Stomach (tissue), 8 donors: ENCODE measurements at regions not wholly inside any gene's neighbourhood (a gene's known extent, or its start where the extent isn't known, plus 50 kb on each side); places are given as distances from the start of the nearest gene placed in this dataset.

Experiments
- DNase-seq, 2 donors: peaks; one replicate each; pipeline versions ENCODE4 v3.0.0 to v3.0.0-alpha.2; 2013 to 2019
- H3K27ac ChIP-seq, 5 donors: fragments of 200-600 bp in 4 of 5; sonication (generic) in 4 of 5; one replicate each; pipeline ENCODE4 v1.5.1; 2013 to 2019; ENCODE audit warnings: mild to moderate bottlenecking in 1 of 5, moderate library complexity in 1 of 5
- H3K27me3 ChIP-seq, 3 donors: fragments of 200-600 bp; sonication (generic); one replicate each; pipeline ENCODE4 v1.5.1; 2017 to 2019; ENCODE audit warnings: mixed run types in 1 of 3
- H3K36me3 ChIP-seq, 4 donors: fragments of 200-600 bp; sonication (generic); 1 replicate in 3 of 4; 2 replicates in 1 of 4; pipeline ENCODE4 v1.5.1; 2016 to 2019
- H3K4me1 ChIP-seq, 4 donors: fragments of 200-600 bp; sonication (generic); one replicate each; pipeline ENCODE4 v1.5.1; 2016 to 2019
- H3K4me3 ChIP-seq, 4 donors: fragments of 200-600 bp; sonication (generic) in 3 of 4; one replicate each; pipeline ENCODE4 v1.5.1; 2016 to 2019; ENCODE audit warnings: mild to moderate bottlenecking in 1 of 4
- H3K9me3 ChIP-seq, 4 donors: fragments of 200-600 bp; sonication (generic); one replicate each; pipeline ENCODE4 v1.5.1; 2016 to 2019
- EP300 ChIP-seq: sonication (generic); formaldehyde crosslinking; IDR thresholded peaks from one replicate; pipeline ENCODE4 v1.6.1; 2017; ENCODE audit warnings: antibody characterized with exemption
- POLR2A ChIP-seq, 4 donors: fragments of 450-650 bp; IDR thresholded peaks; one replicate each; pipeline ENCODE4 v1.6.1; 2016; ENCODE audit warnings: antibody characterized with exemption in 4 of 4, control low read depth in 2 of 4, mild to moderate bottlenecking in 1 of 4, moderate library complexity in 1 of 4
- POLR2AphosphoS5 ChIP-seq, 3 donors: sonication (generic); formaldehyde crosslinking; IDR thresholded peaks; one replicate each; pipeline ENCODE4 v1.6.1; 2016; ENCODE audit warnings: antibody characterized with exemption in 3 of 3
- WGBS, 5 donors: extraction: QIAGEN DNeasy Blood & Tissue Kit in 3 of 5; methylation state at CpG; one replicate each; pipeline versions ENCODE4 v1.1.5 to v1.1.7; 2013 to 2018; 5-methylcytosine and 5-hydroxymethylcytosine counted together
- intact Hi-C: fragments of 100-400 bp; cut with DNase I; formaldehyde crosslinking; loops from one replicate; pipeline ENCODE4 v1.15.1; 2023; ENCODE audit warnings: low total_unique reads
- TF ChIP-seq, protein P1 (sequence below), 7 experiments: fragments of 450-650 bp in 4 of 7; fragments of 200-600 bp in 3 of 7; sonication (generic) in 3 of 7; IDR thresholded peaks; one replicate each; pipeline ENCODE4 v1.5.1; 2016 to 2019; ENCODE audit warnings: antibody characterized with exemption in 7 of 7, control low read depth in 2 of 7, mild to moderate bottlenecking in 1 of 7
- donor health status: healthy with polysubstance abuse.
- donor health status: Bipolar disorder and iron deficiency.
- donor health status: healthy.

DNA sequence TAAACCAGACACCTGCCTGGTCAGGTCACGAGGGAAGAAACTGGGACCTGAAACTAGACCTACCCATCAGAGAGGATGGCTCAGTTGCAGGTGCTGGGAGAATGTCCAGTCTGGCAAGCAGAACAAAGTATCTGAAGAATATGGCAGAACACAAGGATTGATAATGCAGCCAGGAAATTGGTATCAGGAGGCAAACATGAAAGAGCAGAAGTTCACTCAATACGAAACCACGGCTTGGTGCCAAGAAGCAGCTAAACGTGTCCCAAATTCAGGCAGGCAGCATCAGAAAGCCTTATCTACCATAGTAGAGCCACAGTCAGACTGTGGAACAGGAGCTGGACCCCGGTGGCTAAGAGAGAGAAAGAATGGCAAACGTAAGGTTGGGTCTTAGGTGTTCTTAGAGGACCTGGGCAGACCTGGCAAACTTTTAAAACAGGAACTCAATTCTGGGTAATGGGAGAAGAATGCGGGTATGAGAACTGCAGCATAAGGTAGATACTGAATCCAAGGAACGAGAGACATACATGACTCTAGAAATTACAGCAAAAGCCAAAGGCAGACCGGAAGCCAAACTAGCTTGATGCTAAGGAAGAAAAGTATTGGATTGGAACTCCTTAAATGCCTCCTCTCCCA, 169.0 kb upstream of the NECTIN3 start:
- H3K4me3 ChIP-seq, result no peak overlapping the region
- no peak overlapping the region for H3K27ac ChIP-seq
- peak in 1 of 2 donors; percentile 59 for DNase-seq
- TF ChIP-seq, protein P1, sequence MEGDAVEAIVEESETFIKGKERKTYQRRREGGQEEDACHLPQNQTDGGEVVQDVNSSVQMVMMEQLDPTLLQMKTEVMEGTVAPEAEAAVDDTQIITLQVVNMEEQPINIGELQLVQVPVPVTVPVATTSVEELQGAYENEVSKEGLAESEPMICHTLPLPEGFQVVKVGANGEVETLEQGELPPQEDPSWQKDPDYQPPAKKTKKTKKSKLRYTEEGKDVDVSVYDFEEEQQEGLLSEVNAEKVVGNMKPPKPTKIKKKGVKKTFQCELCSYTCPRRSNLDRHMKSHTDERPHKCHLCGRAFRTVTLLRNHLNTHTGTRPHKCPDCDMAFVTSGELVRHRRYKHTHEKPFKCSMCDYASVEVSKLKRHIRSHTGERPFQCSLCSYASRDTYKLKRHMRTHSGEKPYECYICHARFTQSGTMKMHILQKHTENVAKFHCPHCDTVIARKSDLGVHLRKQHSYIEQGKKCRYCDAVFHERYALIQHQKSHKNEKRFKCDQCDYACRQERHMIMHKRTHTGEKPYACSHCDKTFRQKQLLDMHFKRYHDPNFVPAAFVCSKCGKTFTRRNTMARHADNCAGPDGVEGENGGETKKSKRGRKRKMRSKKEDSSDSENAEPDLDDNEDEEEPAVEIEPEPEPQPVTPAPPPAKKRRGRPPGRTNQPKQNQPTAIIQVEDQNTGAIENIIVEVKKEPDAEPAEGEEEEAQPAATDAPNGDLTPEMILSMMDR (IDR thresholded peaks at IDR 0.05), result no peak
- no peak for TF ChIP-seq EP300
- no peak for TF ChIP-seq POLR2A (IDR thresholded peaks at IDR 0.05)
- no peak for TF ChIP-seq POLR2AphosphoS5 (IDR thresholded peaks at IDR 0.05)
- WGBS, 5 donors, result 51 to 70% (median 58%) methylated on average over 9 of the region's 9 CpGs
- H3K27me3 ChIP-seq, result no peaks in the 10 kb centered on the region
- no peaks in the 10 kb centered on the region for H3K36me3 ChIP-seq
- H3K4me1 ChIP-seq, result peaks cover 0 to 6% (median 0%) of the 10 kb centered on the region in 4 donors
- no peaks in the 10 kb centered on the region for H3K9me3 ChIP-seq
- intact Hi-C loops, result no loop called here

DNA sequence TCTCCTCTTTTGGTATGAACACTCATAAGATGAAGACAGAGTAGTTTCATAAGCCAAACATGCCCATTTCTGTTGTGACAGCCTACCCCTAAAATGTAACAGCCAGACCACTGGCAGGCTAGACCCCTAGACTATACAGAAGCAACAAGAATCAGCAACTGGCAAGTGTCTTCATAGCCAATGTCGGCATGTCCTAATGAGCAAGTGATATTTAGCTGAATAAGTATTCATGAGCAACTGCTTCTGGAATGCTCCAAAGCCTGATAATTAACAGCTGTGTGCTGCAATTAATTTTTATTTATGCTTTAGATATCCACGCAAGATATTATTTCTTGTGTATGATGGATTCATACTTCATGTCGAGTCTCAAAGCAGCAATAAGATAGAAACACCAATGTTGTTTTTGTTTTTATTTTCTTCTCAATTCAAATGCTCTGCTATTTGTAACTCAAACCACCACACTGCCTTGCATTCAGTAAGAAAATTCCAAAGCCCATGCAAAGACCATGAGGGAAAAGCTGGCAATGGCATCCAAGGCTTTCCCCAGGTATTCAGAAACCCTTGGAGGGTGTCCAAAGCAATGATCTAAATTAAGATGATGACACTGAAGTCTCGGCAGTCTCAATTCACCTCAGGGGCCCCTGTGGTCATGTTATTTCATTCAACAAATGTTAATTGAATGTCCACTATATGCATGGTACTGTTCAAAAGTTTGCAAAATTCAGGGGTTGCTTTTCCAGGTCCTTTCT, 167.7 kb upstream of the NECTIN3 start:
- intact Hi-C loops, result no loop called here
- Histone ChIP-seq H3K36me3 (no peaks in the 10 kb centered on the region), H3K27me3 (no peaks in the 10 kb centered on the region), H3K27ac (no peak overlapping the region), H3K4me3 (no peak overlapping the region), H3K4me1 (peaks cover 0 to 6% (median 0%) of the 10 kb centered on the region in 4 donors), H3K9me3 (no peaks in the 10 kb centered on the region)
- DNase-seq, result no peak
- 78 to 89% (median 82%) methylated on average over 4 of the region's 4 CpGs for WGBS, 5 donors
- no peak for TF ChIP-seq EP300
- TF ChIP-seq POLR2A (IDR thresholded peaks at IDR 0.05), result no peak
- TF ChIP-seq, protein P1 (IDR thresholded peaks at IDR 0.05), result no peak
- no peak for TF ChIP-seq POLR2AphosphoS5 (IDR thresholded peaks at IDR 0.05)

DNA sequence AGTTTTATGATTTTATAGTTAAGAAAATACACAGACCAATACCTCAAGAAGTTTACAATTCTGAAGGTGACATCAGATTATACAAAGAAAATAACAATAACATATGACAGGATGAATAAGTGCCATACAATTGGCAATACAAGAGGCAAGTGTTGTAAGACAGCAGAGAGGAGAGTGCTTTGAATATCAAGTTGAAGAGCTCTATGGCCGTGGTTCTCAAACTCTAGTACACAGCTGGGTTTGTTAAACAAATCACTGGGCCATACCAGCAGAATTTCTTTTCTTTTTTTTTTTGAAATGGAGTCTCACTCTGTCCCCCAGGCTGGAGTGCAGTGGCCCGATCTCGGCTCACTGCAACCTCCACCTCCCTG, 167.1 kb upstream of the NECTIN3 start:
- no peak for DNase-seq
- Histone ChIP-seq H3K27ac (no peak overlapping the region), H3K4me3 (no peak overlapping the region), H3K9me3 (no peaks in the 10 kb centered on the region), H3K36me3 (no peaks in the 10 kb centered on the region), H3K4me1 (peaks cover 0 to 6% (median 0%) of the 10 kb centered on the region in 4 donors), H3K27me3 (no peaks in the 10 kb centered on the region)
- TF ChIP-seq POLR2A (IDR thresholded peaks at IDR 0.05) (no peak), POLR2AphosphoS5 (IDR thresholded peaks at IDR 0.05) (no peak), EP300 (no peak)
- TF ChIP-seq, protein P1 (IDR thresholded peaks at IDR 0.05), result no peak
- intact Hi-C loops, result no loop called here
- WGBS, 5 donors, result 89 to 94% (median 90%) methylated on average over 3 of the region's 3 CpGs

DNA sequence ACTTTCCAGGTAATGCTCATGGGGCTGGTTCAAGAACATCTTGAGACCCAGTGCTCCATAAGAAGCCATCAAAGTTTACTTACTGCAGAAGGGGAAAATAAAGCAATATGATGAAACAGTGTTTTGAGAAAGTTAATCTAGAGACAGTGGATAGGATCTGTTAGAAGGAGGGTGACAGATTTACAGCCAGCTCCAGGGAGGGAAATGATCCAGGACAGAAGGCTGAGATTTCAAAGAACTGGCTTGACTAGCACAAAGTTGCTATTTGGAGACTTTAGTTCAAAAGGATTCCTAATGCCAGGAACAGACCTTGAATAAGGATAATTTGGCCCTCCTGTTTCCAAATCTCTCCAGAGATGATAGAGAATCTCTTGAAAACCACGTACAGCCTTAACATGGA, 166.5 kb upstream of the NECTIN3 start:
- Histone ChIP-seq H3K36me3 (no peaks in the 10 kb centered on the region), H3K9me3 (no peaks in the 10 kb centered on the region), H3K4me1 (peaks cover 0 to 6% (median 0%) of the 10 kb centered on the region in 4 donors), H3K4me3 (no peak overlapping the region), H3K27ac (no peak overlapping the region), H3K27me3 (no peaks in the 10 kb centered on the region)
- DNase-seq, result no peak
- TF ChIP-seq POLR2A (IDR thresholded peaks at IDR 0.05) (no peak), EP300 (no peak), POLR2AphosphoS5 (IDR thresholded peaks at IDR 0.05) (no peak)
- TF ChIP-seq, protein P1 (IDR thresholded peaks at IDR 0.05), result no peak
- intact Hi-C loops, result no loop called here
- 82 to 100% (median 85%) methylated on average over 1 of the region's 1 CpG for WGBS, 5 donors
